AG08395 (cell line): ENCODE measurements at regions not wholly inside any gene's neighbourhood (a gene's known extent, or its start where the extent isn't known, plus 50 kb on each side); places are given as distances from the start of the nearest gene placed in this dataset.

Experiments used
- DNase-seq: peaks from one replicate; pipeline ENCODE4 v3.0.0; 2012; ENCODE audit warnings: mixed read lengths, low spot score

DNA sequence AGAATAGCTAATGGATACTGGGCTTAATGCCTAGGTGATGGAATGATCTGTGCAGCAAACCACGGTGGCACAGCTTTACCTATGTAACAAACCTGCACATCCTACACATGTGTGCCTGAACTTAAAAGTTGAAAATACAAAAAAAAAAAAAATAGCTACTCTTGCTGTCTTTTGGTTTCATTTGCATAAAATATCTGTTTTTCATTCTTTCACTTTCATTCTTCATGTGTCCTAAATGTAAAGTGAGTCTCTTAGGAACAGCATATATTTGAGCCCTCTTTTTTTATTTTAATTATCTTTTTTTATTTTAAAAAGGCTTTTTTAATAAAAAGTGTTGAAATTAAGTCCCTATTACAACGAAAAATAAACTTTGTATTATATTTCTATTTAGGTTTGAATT, 836.1 kb upstream of the KCND2 start:
- no peak for DNase-seq

DNA sequence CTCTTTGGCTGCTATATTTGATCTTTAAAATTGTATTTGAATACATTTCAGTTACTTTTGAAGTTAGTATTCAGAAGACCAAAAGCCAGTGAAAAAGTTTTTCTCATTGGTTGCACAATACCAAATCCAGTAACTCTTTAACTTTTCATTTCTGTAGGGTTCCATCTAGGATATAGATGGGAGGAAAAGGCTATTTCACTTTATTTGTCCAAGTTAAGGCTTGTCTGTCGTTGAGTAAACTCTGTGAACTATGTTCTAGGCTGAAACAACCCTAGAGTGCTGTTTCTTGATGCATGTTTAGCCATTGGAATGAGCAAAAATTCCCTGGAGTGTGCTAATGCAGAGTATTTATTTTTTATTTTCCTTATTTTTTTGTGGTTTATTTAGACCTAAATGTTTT, 834.7 kb upstream of the KCND2 start:
- no peak for DNase-seq

DNA sequence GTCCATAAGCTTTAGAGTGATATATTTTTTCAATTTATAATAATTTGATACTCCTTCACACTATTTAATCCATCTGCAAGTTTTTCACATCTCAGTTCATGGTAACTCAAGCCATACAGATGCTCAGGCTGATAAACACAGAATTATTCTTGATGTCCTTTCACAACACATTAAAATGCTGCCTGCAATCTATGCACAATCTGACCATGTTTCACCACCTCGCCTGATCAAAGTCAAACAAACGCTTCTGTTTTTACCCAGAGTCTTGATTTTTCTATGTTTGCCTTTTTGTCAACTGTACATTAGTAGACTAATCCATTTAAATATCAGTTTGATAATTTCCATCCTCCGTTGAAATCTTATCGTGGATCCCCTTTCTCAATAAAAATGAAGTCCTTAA, 833.8 kb upstream of the KCND2 start:
- no peak for DNase-seq

DNA sequence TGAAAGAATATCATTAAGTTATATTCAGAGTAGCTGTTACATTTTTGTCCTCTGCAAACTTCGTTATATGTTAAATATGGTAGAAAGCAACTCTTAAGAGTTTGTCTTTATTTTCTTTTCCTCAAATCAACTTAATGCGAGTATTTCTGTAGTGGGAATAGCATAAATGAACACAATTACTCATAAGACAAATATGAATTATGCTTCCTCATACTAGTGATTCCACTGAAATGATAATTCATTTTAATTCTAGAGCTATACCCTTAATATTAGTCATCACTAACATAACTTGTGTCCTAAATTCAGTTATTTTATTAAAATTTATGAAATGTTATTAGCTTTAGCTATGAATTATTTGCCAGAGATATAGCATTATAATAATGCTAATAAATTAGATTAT, 820.6 kb upstream of the KCND2 start:
- no peak for DNase-seq

DNA sequence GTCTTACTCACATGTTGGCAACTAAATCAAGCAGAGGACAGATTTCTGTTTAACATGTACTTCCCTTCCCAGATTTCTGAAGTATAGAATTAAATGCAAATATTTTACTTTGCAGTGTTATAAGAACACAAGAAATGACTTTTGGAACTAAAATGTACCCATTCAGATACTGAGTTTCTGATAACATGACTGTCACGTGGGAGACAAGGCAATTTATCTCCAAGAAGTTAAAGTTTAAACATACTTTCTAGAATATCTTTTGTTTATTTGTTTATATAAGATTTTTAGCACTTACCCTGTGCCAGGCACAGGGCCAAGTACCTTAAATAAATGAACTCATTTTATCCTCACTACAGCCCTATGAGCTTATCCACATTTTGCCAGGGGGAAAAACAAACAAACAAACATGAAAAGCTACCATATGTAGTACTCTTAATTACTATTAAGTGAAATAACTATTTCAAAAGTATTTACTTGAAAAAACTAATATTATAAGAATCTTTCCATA, 807.1 kb upstream of the KCND2 start:
- DNase-seq, result no peak

- DNase-seq, result no peak
Measured at GRCh38 chr7:119472408-119473038, 800.5 kb upstream of the KCND2 start.

- DNase-seq, result no peak
Measured at GRCh38 chr7:119482209-119482608, 790.8 kb upstream of the KCND2 start.

- no peak for DNase-seq
Measured at GRCh38 chr7:119482671-119483070, 790.3 kb upstream of the KCND2 start.

DNA sequence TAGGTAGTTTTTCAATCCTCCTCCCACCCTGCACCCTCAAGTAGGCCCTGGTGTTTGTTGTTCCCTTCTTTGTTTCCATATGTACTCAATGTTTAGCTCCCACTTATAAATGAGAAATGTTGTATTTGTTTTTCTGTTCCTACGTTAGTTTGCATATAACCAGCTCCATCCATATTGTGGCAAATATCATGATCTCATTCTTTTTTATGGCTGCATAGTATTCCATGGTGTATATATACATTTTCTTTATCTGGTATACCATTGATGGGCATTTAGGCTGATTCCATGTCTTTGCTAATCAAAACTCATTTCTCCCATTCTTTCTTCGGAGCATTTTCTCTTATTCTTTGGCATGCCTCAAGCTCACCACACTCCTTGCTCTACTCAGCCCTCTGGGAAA, 789.6 kb upstream of the KCND2 start:
- no peak for DNase-seq

DNA sequence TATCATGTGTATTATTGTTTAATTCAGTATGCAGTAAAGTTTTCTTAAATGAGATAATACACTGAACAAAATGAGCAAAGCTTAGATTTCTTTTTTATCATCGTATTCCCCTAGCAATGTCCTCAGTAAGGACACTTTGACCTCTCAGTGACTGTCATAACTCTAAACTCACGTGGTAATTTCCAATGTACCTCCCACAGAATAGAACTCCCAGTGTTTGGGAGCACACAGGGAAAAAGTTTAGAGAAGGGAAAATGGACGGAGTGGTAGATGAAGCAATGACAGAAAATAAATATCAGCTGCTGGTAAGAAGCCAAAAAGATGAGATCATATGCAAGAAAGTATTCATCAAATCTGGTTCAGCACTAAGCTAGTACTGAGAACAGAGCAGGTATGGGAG, 758.6 kb upstream of the KCND2 start:
- no peak for DNase-seq

DNA sequence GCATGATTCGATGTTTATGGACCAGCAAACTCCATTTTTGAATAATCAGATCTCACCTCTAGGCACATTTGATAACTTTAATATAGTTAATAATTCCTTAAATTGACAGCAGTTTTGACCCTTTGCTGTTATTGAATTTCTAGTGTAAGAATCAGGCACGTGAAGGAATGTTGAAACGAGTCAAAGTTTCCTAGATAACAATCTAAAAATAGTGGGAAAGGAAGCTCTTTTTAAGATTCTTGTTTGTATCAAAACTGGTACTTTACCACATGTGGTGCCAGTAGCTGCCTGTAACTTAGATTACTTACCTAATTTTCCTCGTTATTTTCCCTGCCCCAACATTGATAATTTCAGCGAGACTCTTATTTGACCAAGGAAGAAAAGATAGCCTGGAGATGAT, 757.8 kb upstream of the KCND2 start:
- DNase-seq, result no peak

DNA sequence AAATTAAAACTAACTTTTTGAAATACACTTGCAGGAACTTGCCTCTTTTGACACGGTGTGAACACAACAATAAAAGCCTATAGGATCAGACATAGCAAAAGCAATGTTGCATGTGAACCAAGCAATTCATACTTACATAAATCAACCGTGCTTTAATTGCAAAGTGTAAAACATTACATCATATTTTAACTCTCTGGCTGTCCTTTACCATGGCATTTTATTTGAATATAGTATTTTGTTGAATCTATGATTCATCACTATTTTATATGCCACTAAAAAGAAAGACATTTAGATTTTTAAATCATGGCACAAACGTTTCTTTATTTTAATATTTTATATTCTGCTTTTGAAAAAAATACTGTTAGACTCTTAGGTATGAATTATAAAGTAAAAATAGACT, 757.0 kb upstream of the KCND2 start:
- DNase-seq, result no peak

DNA sequence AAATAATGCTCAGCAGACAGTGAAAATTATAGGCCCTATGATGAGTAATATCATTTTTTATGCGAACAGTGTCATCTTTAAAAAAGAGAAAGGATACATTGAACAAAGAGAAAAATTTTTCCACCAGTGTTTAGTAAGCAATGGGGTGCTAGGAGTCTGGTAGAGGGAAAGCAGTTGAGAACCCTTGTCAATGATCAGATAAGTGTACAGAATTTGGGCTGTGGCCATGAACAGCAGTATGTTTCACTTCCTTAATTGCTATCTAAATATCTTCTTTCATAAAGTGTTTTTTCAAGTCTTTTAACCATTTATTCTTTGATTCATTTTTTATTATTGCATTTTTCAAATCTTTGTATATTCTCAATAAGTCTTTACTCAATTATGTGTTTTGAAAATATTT, 750.7 kb upstream of the KCND2 start:
- no peak for DNase-seq

- no peak for DNase-seq
Measured at GRCh38 chr7:119522698-119523097, 750.3 kb upstream of the KCND2 start.

DNA sequence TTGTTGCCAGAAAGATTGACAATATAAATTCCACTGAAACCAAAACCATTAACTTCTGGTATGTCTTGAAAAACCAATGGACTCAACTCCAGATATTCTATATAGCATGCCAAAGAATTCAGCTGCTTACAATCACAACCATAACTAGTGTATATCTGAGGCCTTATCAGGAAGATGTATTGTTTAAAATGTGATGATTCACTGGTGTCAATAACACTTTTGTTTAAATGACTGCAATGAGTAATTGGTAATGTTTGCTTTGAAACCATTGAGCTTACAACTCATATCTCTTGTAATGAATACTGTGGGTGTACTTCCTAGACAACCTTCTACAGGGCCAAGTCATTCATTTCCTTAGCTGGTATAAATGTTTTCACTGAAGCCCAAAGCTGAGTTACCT, 727.9 kb upstream of the KCND2 start:
- no peak for DNase-seq

- DNase-seq, result no peak
Measured at GRCh38 chr7:119555788-119556187, 717.2 kb upstream of the KCND2 start.

DNA sequence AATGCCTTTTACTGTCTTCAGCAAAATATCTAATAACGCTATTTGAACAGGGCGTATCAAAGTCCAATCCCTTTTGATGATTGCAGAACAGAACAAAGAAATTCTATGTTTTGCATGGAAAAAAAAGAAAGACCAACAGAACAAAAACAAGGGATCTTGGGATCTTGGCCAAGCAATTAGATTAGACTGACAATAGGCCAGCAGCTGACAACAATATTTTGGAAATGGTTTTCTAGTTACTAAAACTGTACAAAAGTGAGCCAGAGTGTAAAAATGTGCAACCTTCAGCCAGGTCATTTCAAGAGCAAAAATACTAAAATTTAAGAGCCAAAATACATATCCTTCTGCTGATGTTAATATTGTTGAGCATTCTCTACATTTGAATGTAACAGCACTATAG, 716.5 kb upstream of the KCND2 start:
- no peak for DNase-seq

DNA sequence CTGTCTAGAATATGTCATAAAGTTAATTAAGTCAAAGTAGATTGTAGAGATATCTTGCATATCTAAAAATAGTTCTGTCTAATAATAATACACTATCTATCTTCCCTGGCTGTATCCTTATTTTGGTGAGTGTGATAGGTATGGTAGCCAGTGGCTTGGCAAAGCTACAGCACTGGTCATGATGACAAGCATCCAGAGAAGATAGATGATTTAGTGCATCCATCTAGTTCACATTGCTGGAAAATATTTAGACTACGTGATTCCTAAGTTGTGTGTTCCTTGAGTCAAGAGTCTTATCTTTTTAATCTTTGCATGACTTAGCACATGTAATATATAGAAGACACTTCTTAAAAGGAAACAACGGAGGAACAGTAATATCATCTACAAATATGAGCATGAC, 711.2 kb upstream of the KCND2 start:
- DNase-seq, result no peak

GRCh38 chr7:119562839-119563238, 710.1 kb upstream of the KCND2 start:
- DNase-seq, result no peak

DNA sequence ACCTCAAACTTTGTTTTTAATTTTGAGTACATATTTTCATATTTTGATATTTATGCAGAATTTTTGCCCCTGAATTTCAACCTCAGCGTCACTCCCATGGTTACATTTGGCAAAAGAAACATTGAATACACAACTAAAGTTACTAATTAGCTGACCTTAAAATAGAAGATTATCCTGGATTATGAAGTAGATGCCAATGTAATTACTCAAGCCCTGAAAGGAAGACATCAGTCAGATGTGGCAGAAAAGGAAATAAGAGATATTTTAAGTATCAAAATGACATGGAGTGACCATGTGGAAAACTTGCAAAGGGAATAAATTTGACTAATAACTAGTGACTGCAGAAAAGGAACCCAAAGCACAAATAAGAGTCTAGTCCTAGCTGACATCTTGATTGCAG, 701.3 kb upstream of the KCND2 start:
- no peak for DNase-seq

- DNase-seq, result no peak
Measured at GRCh38 chr7:119572132-119572531, 700.8 kb upstream of the KCND2 start.

GRCh38 chr7:119572541-119572940, 700.4 kb upstream of the KCND2 start:
- DNase-seq, result no peak

- DNase-seq, result no peak
Measured at GRCh38 chr7:119578116-119578515, 694.9 kb upstream of the KCND2 start.

DNA sequence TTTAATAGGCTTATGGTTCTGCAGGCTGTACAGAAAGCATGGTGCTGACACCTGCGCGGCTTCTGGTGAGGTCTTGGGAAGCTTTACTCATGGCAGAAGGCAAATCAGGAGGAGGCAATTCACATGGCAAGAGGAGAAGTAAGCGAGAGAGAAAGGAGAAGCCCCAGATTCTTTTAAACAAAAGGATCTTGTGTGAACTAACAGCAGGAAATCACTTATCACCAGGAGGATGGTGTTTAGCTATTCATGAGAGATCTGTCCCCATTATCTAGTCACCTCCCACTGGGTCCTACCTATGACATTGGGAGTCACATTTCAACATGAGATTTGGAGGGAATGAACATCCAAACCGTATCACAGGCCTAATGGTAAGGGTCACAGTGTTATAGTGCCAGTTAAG, 678.0 kb upstream of the KCND2 start:
- DNase-seq, result no peak

GRCh38 chr7:119596651-119597050, 676.3 kb upstream of the KCND2 start:
- no peak for DNase-seq
